Calu3 (cell line): ENCODE measurements at regions not wholly inside any gene's neighbourhood (a gene's known extent, or its start where the extent isn't known, plus 50 kb on each side); places are given as distances from the start of the nearest gene placed in this dataset.

Experiments used
- BruUV-seq: library from RNA; stranded (reverse); fragments of 400-500 nt; replicated peaks from 2 replicates; lab custom pipeline; 2021; lab: Mats Ljungman, UMichigan
- CTCF ChIA-PET: fragments of 300-600 bp; sonication (Branson Sonifier 250); formaldehyde crosslinking; loops from one replicate; lab custom pipeline; 2022; ENCODE audit warnings: antibody characterized with exemption; lab: Charles Lee
- DNase-seq: peaks from one replicate; pipeline ENCODE4 v3.0.0; 2022
- H3K27ac Mint-ChIP-seq: one replicate; pipeline ENCODE4 v1.8.0; 2022; ENCODE audit warnings: mixed read lengths; ENCODE audit not compliant: unreplicated experiment
- H3K27me3 Mint-ChIP-seq: one replicate; pipeline ENCODE4 v1.8.0; 2022; ENCODE audit warnings: mixed read lengths; ENCODE audit not compliant: unreplicated experiment
- H3K36me3 Mint-ChIP-seq: one replicate; pipeline ENCODE4 v1.8.0; 2022; ENCODE audit warnings: mild to moderate bottlenecking, moderate library complexity, mixed read lengths; ENCODE audit not compliant: insufficient read depth, unreplicated experiment
- H3K4me1 Mint-ChIP-seq: one replicate; pipeline ENCODE4 v1.8.0; 2022; ENCODE audit warnings: mild to moderate bottlenecking, low read depth, mixed read lengths; ENCODE audit not compliant: unreplicated experiment
- H3K4me3 Mint-ChIP-seq: one replicate; pipeline ENCODE4 v1.8.0; 2022; ENCODE audit warnings: mild to moderate bottlenecking, low read depth, moderate library complexity, mixed read lengths; ENCODE audit not compliant: unreplicated experiment
- H3K9me3 Mint-ChIP-seq: one replicate; pipeline ENCODE4 v1.8.0; 2022; ENCODE audit warnings: low read depth, mixed read lengths; ENCODE audit not compliant: unreplicated experiment
- intact Hi-C: fragments of 100-400 bp; cut with micrococcal nuclease; formaldehyde crosslinking; loops from one replicate; pipeline ENCODE4 v1.10.0; 2022; ENCODE audit not compliant: unreplicated experiment
- TF ChIP-seq, protein P1 (sequence below): fragments of 200-600 bp; IDR thresholded peaks from one replicate; pipeline ENCODE4 v1.8.0; 2022; ENCODE audit warnings: antibody characterized with exemption; ENCODE audit not compliant: unreplicated experiment

DNA sequence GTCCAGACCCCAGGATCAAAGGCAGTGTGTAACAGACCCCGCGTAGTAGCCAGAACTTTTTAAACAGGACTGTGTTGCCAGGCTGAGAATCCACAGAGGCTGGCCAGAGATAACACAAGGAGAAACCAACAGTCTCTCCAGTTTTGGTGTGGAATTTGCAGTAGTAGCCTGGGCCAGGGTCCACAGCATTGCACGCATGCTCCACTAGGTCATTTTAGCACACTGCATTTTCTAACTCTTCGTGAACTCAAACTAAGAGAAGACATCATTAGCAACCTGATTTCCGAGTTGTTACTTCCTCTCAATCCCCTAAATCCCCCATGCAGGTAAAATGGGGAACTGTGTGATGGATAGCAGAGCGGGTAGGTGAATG, 119.6 kb downstream of the BOD1 start:
- intact Hi-C loops, result no loop called here
- CTCF ChIA-PET, result no interaction called here
- Mint-ChIP-seq H3K4me1 (peaks cover 5% of the 10 kb centered on the region), H3K9me3 (no peaks in the 10 kb centered on the region), H3K27me3 (no peaks in the 10 kb centered on the region), H3K36me3 (no peaks in the 10 kb centered on the region), H3K4me3 (no peak overlapping the region), H3K27ac (no peak overlapping the region)
- TF ChIP-seq, protein P1, sequence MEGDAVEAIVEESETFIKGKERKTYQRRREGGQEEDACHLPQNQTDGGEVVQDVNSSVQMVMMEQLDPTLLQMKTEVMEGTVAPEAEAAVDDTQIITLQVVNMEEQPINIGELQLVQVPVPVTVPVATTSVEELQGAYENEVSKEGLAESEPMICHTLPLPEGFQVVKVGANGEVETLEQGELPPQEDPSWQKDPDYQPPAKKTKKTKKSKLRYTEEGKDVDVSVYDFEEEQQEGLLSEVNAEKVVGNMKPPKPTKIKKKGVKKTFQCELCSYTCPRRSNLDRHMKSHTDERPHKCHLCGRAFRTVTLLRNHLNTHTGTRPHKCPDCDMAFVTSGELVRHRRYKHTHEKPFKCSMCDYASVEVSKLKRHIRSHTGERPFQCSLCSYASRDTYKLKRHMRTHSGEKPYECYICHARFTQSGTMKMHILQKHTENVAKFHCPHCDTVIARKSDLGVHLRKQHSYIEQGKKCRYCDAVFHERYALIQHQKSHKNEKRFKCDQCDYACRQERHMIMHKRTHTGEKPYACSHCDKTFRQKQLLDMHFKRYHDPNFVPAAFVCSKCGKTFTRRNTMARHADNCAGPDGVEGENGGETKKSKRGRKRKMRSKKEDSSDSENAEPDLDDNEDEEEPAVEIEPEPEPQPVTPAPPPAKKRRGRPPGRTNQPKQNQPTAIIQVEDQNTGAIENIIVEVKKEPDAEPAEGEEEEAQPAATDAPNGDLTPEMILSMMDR, result no peak
- DNase-seq, result no peak
- BruUV-seq, result no TSS peak

DNA sequence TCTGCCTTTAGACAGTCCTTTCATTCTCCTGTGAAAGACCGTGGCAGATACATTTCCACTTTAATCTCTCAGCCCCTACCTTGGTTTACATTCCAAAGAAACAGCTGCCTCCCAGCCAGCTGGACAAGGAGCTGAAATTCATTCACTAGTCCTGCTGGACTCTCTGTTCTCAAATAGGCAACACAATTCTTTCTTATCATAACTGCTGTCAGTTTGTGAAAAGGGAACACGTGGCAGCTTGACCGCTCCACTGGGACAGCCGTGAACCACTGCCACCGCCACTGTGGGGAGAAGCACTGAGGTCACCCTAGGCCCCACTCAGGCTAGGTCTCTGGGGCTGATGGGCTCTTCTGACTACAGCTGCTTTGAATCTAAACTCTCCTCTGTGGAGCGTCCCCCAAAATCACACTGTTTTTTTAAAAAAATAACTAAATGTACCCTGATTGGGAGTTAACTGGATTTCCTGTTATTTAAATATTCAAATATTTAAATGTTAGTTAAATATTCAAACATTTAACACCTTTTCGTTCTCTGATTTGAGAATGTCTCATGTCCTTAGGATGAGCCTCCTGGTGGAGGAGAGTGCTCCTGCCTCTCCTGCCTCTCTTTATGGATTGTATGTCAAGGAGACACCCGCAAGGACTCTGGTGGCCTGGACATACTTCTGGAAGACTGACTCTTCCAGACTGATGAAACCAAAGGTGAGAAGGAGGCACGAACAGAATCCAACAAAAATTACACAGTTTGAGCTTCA, 120.1 kb downstream of the BOD1 start:
- no peak for DNase-seq
- H3K27ac Mint-ChIP-seq, result no peak overlapping the region
- no peaks in the 10 kb centered on the region for H3K9me3 Mint-ChIP-seq
- TF ChIP-seq, protein P1, result no peak
- intact Hi-C loops, result no loop called here
- no TSS peak for BruUV-seq
- CTCF ChIA-PET, result no interaction called here
- H3K36me3 Mint-ChIP-seq, result no peaks in the 10 kb centered on the region
- peaks cover 3% of the 10 kb centered on the region for H3K27me3 Mint-ChIP-seq
- no peak overlapping the region for H3K4me3 Mint-ChIP-seq
- peaks cover 5% of the 10 kb centered on the region for H3K4me1 Mint-ChIP-seq

DNA sequence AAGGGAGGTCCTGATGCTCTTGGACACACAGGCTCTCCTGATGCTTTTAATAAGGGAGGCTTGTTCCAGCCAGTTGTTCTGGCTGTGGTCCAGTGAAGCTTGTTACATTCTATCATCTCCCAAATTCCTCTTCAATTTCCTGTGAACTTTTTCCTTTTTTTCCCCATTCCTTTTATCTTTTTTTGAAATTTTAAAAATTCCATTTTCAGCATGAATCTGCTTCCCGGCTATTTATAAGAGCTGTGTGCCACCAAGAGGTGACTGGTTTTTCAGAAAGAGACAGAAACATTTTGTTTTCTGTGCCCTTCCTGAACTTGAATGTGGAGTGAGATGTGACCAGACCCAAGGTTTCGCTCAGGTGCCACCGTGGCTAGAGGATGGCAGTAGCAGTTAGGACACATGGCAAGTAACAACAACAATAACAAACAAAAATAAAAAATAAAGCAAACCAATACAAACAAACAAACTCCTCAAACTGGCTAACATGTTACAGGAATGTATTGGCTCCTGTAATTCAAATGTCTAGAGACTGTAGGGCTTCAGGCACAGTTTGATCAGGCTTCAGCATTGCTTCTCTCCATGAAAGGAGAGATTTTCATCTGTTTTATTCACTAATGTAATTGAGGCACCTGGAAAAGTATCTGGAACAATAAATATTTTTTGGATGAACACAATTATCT, 121.1 kb downstream of the BOD1 start:
- peaks cover 13% of the 10 kb centered on the region for H3K27me3 Mint-ChIP-seq
- BruUV-seq, result no TSS peak
- no peaks in the 10 kb centered on the region for H3K9me3 Mint-ChIP-seq
- intact Hi-C loops, result no loop called here
- no peak overlapping the region for H3K4me3 Mint-ChIP-seq
- CTCF ChIA-PET, result no interaction called here
- DNase-seq, result no peak
- H3K4me1 Mint-ChIP-seq, result peaks cover 5% of the 10 kb centered on the region
- no peaks in the 10 kb centered on the region for H3K36me3 Mint-ChIP-seq
- TF ChIP-seq, protein P1, result no peak
- H3K27ac Mint-ChIP-seq, result no peak overlapping the region

DNA sequence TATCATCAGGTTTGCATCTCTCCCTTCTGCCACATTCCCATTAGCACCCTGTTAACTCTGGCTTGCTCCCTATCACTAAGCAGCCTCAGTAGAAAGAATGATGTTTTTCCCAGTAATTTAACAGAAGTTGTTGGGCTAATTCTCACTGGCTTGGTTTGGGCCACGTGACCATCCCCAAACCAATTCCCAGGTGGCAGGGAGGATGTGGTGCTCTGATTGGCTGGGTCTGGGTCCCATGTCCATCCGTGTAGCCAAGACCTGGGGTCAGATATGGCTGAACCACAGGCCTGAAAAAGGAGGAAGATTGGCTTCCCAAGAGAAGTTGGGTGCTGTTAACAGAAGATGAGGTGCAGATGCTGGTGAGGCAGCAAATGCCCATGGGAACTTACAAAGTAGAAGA, 122.0 kb downstream of the BOD1 start:
- intact Hi-C loops, result no loop called here
- Mint-ChIP-seq H3K9me3 (no peaks in the 10 kb centered on the region), H3K27me3 (peaks cover 19% of the 10 kb centered on the region), H3K4me3 (no peak overlapping the region), H3K36me3 (no peaks in the 10 kb centered on the region), H3K27ac (no peak overlapping the region), H3K4me1 (peaks cover 5% of the 10 kb centered on the region)
- TF ChIP-seq, protein P1, result no peak
- no TSS peak for BruUV-seq
- CTCF ChIA-PET, result no interaction called here
- no peak for DNase-seq
